Motor neuron (in vitro differentiated cells): ENCODE measurements at regions not wholly inside any gene's neighbourhood (a gene's known extent, or its start where the extent isn't known, plus 50 kb on each side); places are given as distances from the start of the nearest gene placed in this dataset.
"Not testable (repeated sequence)": the region's sequence is repeated elsewhere in the genome, so short reads cannot be mapped to it uniquely, and the experiment has no call there.

Source experiments
- ATAC-seq, 8 experiments: fragments of 200-7000 bp; cut with Tn5 transposase; replicated peaks in 6 of 8; 2 replicates each; pipeline ENCODE4 v1.8.0; 2021; ENCODE audit warnings: mild to moderate bottlenecking in 8 of 8, moderate library complexity in 8 of 8
- H3K27ac ChIP-seq, 2 donors: fragments of 250-450 bp; sonication (Bioruptor Pico); 2 replicates each; pipeline ENCODE4 v1.9.0; 2021; ENCODE audit warnings: antibody characterized with exemption in 2 of 2, mild to moderate bottlenecking in 2 of 2, moderate library complexity in 1 of 2
- H3K4me1 ChIP-seq, 2 donors: fragments of 250-450 bp; sonication (Bioruptor Pico); replicated peaks in 1 of 2; 2 replicates each; pipeline ENCODE4 v1.6.1; 2021; ENCODE audit warnings: antibody characterized with exemption in 2 of 2, mild to moderate bottlenecking in 2 of 2, moderate library complexity in 1 of 2
- H3K4me3 ChIP-seq, 5 donors: fragments of 250-450 bp; sonication (Bioruptor Pico); 2 replicates each; pipeline ENCODE4 v1.9.0; 2021; ENCODE audit warnings: antibody characterized with exemption in 5 of 5, mild to moderate bottlenecking in 5 of 5, moderate library complexity in 4 of 5
- WGBS, 10 experiments: fragments of 450-650 bp; shearing (Covaris generic); methylation state at CpG; one replicate each; pipeline ENCODE4 v1.0.0; 2022; 5-methylcytosine and 5-hydroxymethylcytosine counted together
- in situ Hi-C, 9 experiments: fragments of 400-800 bp; cut with MboI; loops; one replicate each; pipeline ENCODE4 v1.15.0; 2021; ENCODE audit warnings: low sequenced_read_pairs in 9 of 9, low pct_unique_long_range_greater_than_20kb in 2 of 9; ENCODE audit not compliant: unreplicated experiment in 9 of 9

DNA sequence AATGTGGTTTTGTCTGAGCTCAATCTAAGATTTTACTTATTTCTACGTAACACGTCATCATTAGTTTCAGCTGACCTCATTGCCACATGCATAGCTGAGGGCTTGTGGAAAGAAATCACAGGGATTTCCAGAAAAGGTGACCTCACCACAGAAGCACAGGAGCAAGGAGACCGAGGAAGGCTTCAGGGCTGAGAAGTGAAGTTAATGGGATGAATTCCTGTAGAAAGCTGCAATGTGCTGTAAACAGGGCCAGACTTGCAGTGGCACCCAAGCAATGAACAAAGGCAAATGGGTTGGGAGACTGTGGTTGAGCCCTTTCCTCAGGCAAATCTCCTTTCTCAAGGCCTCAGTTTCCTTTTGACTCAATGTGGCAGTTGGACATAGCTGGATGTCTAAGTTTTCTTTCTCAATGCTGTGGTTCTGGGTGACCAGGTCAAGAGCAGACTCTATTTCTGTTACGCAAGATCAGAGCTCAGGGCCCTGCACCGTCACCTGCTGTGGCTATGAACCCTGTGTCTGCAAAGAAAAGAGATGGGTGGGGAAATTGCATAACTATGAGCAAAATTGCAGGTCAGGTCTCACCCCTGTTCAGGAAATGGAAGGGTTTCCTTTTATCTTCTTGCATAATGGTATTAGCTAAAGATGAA, 252.2 kb upstream of the TBL1XR1 start:
- 50 to 100% (median 80%) methylated on average over 1 to 5 of the region's 5 CpGs; no CpG with 5 or more reads in 1 of the 10 experiments for WGBS, 10 experiments
- in situ Hi-C loops, result no loop called here
- Histone ChIP-seq H3K4me1 (peaks cover 36 to 55% of the 10 kb centered on the region in 2 donors), H3K27ac (peak overlapping the region; percentile 7 to 14), H3K4me3 (no peak overlapping the region)
- peak in 5 of 8 experiments; percentile 35 to 56 (median 39) for ATAC-seq

GRCh38 chr3:177451301-177451750, 254.0 kb upstream of the TBL1XR1 start:
- H3K4me1 ChIP-seq, result peaks cover 34 to 48% of the 10 kb centered on the region in 2 donors

GRCh38 chr3:177451864-177452830, 254.9 kb upstream of the TBL1XR1 start:
- Histone ChIP-seq H3K4me3 (peak overlapping the region in 4 of 5 donors; percentile 3 to 23 (median 10)), H3K4me1 (peaks cover 28 to 43% of the 10 kb centered on the region in 2 donors), H3K27ac (peak overlapping the region; percentile 71 to 86)
- peak; percentile 51 to 90 (median 68) for ATAC-seq
- 0 to 30% (median 4%) methylated on average over 1 to 5 of the region's 5 CpGs for WGBS, 10 experiments
- in situ Hi-C loops, result no loop called here

More at GRCh38 chr3:177451301-177451750, 254.0 kb upstream of the TBL1XR1 start:
- Histone ChIP-seq H3K4me3 (peak overlapping the region in 4 of 5 donors; percentile 3 to 23 (median 10)), H3K27ac (peak overlapping the region; percentile 71 to 86)
- in situ Hi-C loops, result no loop called here
- ATAC-seq, result peak in 5 of 8 experiments; percentile 72 to 83 (median 81)
- 0 to 89% (median 9%) methylated on average over 2 to 8 of the region's 8 CpGs; no CpG with 5 or more reads in 1 of the 10 experiments for WGBS, 10 experiments

GRCh38 chr3:177452831-177453450, 255.7 kb upstream of the TBL1XR1 start:
- H3K4me1 ChIP-seq, result peaks cover 28 to 43% of the 10 kb centered on the region in 2 donors
- peak in 3 of 8 experiments; percentile 29 to 44 (median 31) for ATAC-seq
- no peak overlapping the region for H3K4me3 ChIP-seq
- in situ Hi-C loops, result no loop called here
- 58 to 100% (median 80%) methylated on average over 1 to 6 of the region's 6 CpGs; no CpG with 5 or more reads in 2 of the 10 experiments for WGBS, 10 experiments
- peak overlapping the region; percentile 71 to 86 for H3K27ac ChIP-seq

DNA sequence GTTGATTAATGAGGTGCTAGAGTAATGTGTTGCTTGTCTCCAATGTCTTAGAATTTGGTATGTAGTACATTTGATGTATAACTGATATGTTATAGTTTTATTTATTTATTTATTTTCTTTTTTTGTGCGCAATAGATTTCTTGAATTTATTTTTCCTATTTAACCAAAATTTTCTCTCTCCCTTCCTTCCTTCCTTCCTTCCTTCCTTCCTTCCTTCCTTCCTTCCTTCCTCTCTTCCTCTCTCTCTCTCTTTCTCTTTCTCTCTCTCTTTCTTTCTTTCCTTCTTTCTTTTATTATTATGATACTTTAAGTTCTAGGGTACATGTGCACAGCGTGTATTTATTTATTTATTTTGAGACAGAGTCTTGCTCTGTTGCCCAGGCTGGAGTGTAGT, 256.2 kb upstream of the TBL1XR1 start:
- 90 to 100% (median 100%) methylated on average over 1 to 2 of the region's 2 CpGs; no CpG with 5 or more reads in 3 of the 10 experiments for WGBS, 10 experiments
- in situ Hi-C loops, result no loop called here
- H3K4me1 ChIP-seq, result peaks cover 28 to 43% of the 10 kb centered on the region in 2 donors
- ATAC-seq, result no peak
- peak overlapping the region in 1 of 2 donors; percentile 86 for H3K27ac ChIP-seq
- H3K4me3 ChIP-seq, result no peak overlapping the region

DNA sequence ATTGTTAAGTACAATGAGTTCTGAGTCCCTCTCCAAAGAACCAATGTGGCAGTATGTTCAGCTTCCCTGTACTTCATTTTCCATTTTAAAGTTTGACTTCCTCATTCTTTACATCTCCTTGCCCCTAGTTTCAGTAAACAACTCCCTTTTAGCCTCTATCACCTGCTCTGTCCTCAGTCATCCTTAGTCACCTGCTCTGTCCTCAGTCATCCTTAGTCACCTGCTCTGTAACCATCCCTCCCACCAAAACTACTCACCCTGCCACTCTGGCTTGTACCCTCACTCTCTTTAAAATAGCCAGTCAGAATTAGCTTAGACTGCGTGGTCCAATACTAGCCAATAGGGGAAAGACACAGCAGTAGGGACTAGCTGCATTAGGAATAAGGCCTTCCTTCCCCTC, 259.9 kb upstream of the TBL1XR1 start:
- not testable (repeated sequence) for H3K4me3 ChIP-seq

DNA sequence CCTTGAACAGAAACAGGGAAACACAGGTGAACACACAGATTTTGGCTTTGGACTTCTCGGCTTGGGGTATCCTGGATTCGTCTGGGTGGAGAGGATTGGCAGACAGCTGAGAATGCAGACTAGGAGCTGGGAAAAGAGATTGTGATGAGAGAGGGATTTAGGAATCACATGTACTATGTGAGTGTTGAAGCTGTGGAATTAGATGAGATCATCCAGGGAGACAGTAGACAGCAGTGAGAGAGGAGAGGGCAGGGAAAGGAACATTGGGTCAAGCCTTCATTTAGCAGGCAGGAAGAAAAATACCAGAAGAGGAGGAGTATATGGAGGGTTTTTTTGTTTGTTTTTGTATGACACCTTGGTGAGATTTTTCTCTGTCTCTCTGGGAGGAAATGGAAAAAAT, 262.1 kb upstream of the TBL1XR1 start:
- 53 to 100% (median 83%) methylated on average over 1 to 2 of the region's 2 CpGs; no CpG with 5 or more reads in 1 of the 10 experiments for WGBS, 10 experiments
- no peak overlapping the region for H3K4me3 ChIP-seq
- in situ Hi-C loops, result no loop called here
- H3K27ac ChIP-seq, result peak overlapping the region in 1 of 2 donors; percentile 38
- peaks cover 13 to 17% of the 10 kb centered on the region in 2 donors for H3K4me1 ChIP-seq
- peak; percentile 16 to 98 (median 94) for ATAC-seq

More for the DNA sequence above, 259.9 kb upstream of the TBL1XR1 start:
- H3K4me1 ChIP-seq, result peaks cover 26 to 27% of the 10 kb centered on the region in 2 donors
- in situ Hi-C loops, H3K27ac ChIP-seq, ATAC-seq: not testable (repeated sequence)
- whole genome bisulfite sequencing, 10 experiments, result 80 to 100% (median 100%) methylated on average over 1 of the region's 1 CpG; no CpG with 5 or more reads in 7 of the 10 experiments

DNA sequence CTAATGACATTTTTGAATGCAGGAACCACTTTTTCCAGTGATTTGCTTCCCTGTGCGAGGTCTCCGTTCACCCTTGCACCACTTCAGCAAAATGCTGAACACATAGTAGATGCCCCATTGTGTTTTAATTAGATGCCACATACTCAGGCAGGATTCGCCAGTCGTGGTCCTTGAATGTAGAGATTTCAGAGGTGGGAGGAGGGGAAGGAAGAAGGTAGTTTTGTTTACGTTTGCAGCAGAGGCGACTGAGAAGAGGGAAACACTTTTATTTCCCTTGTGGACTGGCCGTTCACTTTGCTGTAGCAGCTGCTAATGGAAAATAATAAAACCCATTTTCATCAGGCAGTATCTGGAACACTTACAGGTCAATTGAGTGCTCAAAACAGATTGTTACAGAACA, 262.8 kb upstream of the TBL1XR1 start:
- Histone ChIP-seq H3K4me3 (no peak overlapping the region), H3K4me1 (peaks cover 13 to 17% of the 10 kb centered on the region in 2 donors), H3K27ac (peak overlapping the region; percentile 5 to 38)
- WGBS, 10 experiments, result 10 to 77% (median 39%) methylated on average over 1 to 6 of the region's 7 CpGs
- ATAC-seq, result peak in 5 of 8 experiments; percentile 28 to 66 (median 61)
- in situ Hi-C loops, result no loop called here

DNA sequence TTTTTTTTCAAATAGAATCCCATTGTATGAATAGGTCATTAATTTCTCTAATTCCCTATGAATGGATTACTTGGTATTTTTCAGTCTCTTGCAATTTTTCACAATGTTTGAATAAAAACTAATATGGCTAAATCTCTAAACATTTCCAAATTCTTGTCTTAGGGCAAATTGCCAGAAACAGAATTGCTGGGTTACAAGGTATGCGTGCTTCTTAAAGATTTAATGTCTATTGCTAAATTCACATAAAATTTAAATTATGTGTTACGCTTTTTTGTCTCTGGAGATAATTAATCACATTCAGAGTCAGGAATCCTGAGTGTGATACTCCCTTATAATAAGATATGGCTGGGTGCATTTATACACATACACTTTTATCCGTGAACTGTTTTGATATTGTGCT, 264.5 kb upstream of the TBL1XR1 start:
- in situ Hi-C loops, result no loop called here
- no peak for ATAC-seq
- Histone ChIP-seq H3K27ac (no peak overlapping the region), H3K4me3 (no peak overlapping the region), H3K4me1 (peaks cover 13 to 17% of the 10 kb centered on the region in 2 donors)
- WGBS, 10 experiments, result 47 to 100% (median 89%) methylated on average over 2 to 3 of the region's 3 CpGs; no CpG with 5 or more reads in 2 of the 10 experiments

DNA sequence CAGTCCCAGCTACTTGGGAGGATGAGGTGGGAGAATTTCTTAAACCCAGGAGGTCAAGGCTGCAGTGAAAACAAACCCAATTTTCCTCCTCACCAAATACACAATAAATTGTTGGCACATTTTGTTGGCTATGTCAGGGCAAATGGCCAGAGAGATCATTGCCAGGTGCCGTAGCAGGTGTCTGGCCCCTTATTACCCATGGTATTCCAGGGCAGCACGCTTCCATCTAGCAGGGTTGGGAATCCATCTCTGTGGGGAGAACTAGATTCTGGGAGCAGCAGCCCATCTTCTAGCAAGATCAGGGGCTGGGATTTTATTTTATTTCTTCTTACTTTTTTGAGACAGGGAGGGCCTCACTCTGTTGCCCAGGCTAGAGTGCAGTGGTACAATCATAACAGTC, 266.1 kb upstream of the TBL1XR1 start:
- in situ Hi-C loops, H3K27ac ChIP-seq, H3K4me3 ChIP-seq, ATAC-seq: not testable (repeated sequence)
- 83 to 100% (median 100%) methylated on average over 1 of the region's 2 CpGs; no CpG with 5 or more reads in 6 of the 10 experiments for WGBS, 10 experiments
- peaks cover 13 to 20% of the 10 kb centered on the region in 2 donors for H3K4me1 ChIP-seq

DNA sequence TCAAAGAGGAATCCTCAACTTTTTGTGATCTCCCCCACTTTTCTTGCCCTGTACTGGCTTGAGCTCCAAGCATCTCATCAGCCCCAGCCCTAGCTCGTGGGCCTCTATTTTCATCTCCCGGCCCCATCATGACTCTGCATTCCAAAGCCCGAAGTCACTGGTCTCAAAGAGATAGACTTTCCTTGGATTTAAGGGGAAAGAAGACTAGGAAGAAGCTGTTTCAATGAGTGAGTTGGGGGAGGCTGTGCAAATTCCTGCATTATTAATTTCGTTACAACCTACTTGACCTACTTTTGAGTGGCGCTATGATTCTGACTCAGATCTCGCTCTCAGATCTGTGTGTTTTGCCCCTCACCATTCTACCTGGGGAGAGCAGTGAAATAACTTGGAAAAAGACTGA, 266.6 kb upstream of the TBL1XR1 start:
- H3K4me1 ChIP-seq, result peaks cover 13 to 24% of the 10 kb centered on the region in 2 donors
- in situ Hi-C loops, result no loop called here
- H3K4me3 ChIP-seq, result no peak overlapping the region
- ATAC-seq, result peak in 1 of 8 experiments; percentile 26
- WGBS, 10 experiments, result 46 to 100% (median 75%) methylated on average over 1 to 6 of the region's 6 CpGs; no CpG with 5 or more reads in 2 of the 10 experiments
- no peak overlapping the region for H3K27ac ChIP-seq
